Calu3 (cell line): ENCODE measurements at regions not wholly inside any gene's neighbourhood (a gene's known extent, or its start where the extent isn't known, plus 50 kb on each side); places are given as distances from the start of the nearest gene placed in this dataset.

ENCODE experiments used
- BruUV-seq: library from RNA; stranded (reverse); fragments of 400-500 nt; replicated peaks from 2 replicates; lab custom pipeline; 2021; lab: Mats Ljungman, UMichigan
- CTCF ChIA-PET: fragments of 300-600 bp; sonication (Branson Sonifier 250); formaldehyde crosslinking; loops from one replicate; lab custom pipeline; 2022; ENCODE audit warnings: antibody characterized with exemption; lab: Charles Lee
- DNase-seq: peaks from one replicate; pipeline ENCODE4 v3.0.0; 2022
- H3K27ac Mint-ChIP-seq: one replicate; pipeline ENCODE4 v1.8.0; 2022; ENCODE audit warnings: mixed read lengths; ENCODE audit not compliant: unreplicated experiment
- H3K27me3 Mint-ChIP-seq: one replicate; pipeline ENCODE4 v1.8.0; 2022; ENCODE audit warnings: mixed read lengths; ENCODE audit not compliant: unreplicated experiment
- H3K36me3 Mint-ChIP-seq: one replicate; pipeline ENCODE4 v1.8.0; 2022; ENCODE audit warnings: mild to moderate bottlenecking, moderate library complexity, mixed read lengths; ENCODE audit not compliant: insufficient read depth, unreplicated experiment
- H3K4me1 Mint-ChIP-seq: one replicate; pipeline ENCODE4 v1.8.0; 2022; ENCODE audit warnings: mild to moderate bottlenecking, low read depth, mixed read lengths; ENCODE audit not compliant: unreplicated experiment
- H3K4me3 Mint-ChIP-seq: one replicate; pipeline ENCODE4 v1.8.0; 2022; ENCODE audit warnings: mild to moderate bottlenecking, low read depth, moderate library complexity, mixed read lengths; ENCODE audit not compliant: unreplicated experiment
- H3K9me3 Mint-ChIP-seq: one replicate; pipeline ENCODE4 v1.8.0; 2022; ENCODE audit warnings: low read depth, mixed read lengths; ENCODE audit not compliant: unreplicated experiment
- intact Hi-C: fragments of 100-400 bp; cut with micrococcal nuclease; formaldehyde crosslinking; loops from one replicate; pipeline ENCODE4 v1.10.0; 2022; ENCODE audit not compliant: unreplicated experiment
- TF ChIP-seq, protein P1 (sequence below): fragments of 200-600 bp; IDR thresholded peaks from one replicate; pipeline ENCODE4 v1.8.0; 2022; ENCODE audit warnings: antibody characterized with exemption; ENCODE audit not compliant: unreplicated experiment

GRCh38 chr12:30384976-30385375 is 310.7 kb downstream of the IPO8 start:
- Mint-ChIP-seq H3K9me3 (peaks cover 9% of the 10 kb centered on the region), H3K4me3 (no peak overlapping the region), H3K27ac (no peak overlapping the region), H3K36me3 (no peaks in the 10 kb centered on the region), H3K4me1 (no peaks in the 10 kb centered on the region), H3K27me3 (no peaks in the 10 kb centered on the region)
- DNase-seq, result no peak
- intact Hi-C loops, result no loop called here
- CTCF ChIA-PET, result no interaction called here
- TF ChIP-seq, protein P1, sequence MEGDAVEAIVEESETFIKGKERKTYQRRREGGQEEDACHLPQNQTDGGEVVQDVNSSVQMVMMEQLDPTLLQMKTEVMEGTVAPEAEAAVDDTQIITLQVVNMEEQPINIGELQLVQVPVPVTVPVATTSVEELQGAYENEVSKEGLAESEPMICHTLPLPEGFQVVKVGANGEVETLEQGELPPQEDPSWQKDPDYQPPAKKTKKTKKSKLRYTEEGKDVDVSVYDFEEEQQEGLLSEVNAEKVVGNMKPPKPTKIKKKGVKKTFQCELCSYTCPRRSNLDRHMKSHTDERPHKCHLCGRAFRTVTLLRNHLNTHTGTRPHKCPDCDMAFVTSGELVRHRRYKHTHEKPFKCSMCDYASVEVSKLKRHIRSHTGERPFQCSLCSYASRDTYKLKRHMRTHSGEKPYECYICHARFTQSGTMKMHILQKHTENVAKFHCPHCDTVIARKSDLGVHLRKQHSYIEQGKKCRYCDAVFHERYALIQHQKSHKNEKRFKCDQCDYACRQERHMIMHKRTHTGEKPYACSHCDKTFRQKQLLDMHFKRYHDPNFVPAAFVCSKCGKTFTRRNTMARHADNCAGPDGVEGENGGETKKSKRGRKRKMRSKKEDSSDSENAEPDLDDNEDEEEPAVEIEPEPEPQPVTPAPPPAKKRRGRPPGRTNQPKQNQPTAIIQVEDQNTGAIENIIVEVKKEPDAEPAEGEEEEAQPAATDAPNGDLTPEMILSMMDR, result no peak
- no TSS peak for BruUV-seq

- Mint-ChIP-seq H3K27me3 (no peaks in the 10 kb centered on the region), H3K4me3 (no peak overlapping the region), H3K4me1 (no peaks in the 10 kb centered on the region), H3K9me3 (peaks cover 5% of the 10 kb centered on the region), H3K27ac (no peak overlapping the region), H3K36me3 (no peaks in the 10 kb centered on the region)
- TF ChIP-seq, protein P1, result no peak
- CTCF ChIA-PET, result interaction anchor here (0.6 kb wide), 1 partner anchor 1662 kb away, joined by 4 read pairs; no protein-coding TSS in a partner anchor
- intact Hi-C loops, result no loop called here
- BruUV-seq, result no TSS peak
- no peak for DNase-seq
These were observed 317.4 kb downstream of the IPO8 start for GRCh38 chr12:30378307-30378706.

DNA sequence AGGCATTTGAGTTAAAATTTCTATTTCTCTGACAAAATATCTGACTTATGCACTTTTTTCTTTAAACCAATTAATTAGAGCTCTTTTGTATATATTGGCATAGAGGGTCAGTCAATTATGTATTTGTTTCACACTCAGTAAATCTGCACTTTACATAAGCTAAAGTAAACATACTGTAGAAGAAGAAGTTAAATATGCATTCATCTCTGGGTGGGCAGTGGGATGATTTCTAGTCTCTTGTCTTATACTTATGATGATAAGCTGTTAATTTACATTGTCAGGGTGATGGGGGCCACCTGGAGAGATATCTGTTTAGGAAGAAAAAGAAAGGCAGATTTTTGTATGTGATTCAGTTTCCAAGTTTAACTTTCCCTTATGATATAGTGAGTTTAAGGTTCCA is 330.8 kb downstream of the IPO8 start:
- CTCF ChIA-PET, result no interaction called here
- H3K27ac Mint-ChIP-seq, result no peak overlapping the region
- no peaks in the 10 kb centered on the region for H3K4me1 Mint-ChIP-seq
- TF ChIP-seq, protein P1, result no peak
- H3K4me3 Mint-ChIP-seq, result no peak overlapping the region
- intact Hi-C loops, result no loop called here
- no peaks in the 10 kb centered on the region for H3K36me3 Mint-ChIP-seq
- BruUV-seq, result no TSS peak
- DNase-seq, result no peak
- peaks cover 3% of the 10 kb centered on the region for H3K9me3 Mint-ChIP-seq
- H3K27me3 Mint-ChIP-seq, result peaks cover 18% of the 10 kb centered on the region

DNA sequence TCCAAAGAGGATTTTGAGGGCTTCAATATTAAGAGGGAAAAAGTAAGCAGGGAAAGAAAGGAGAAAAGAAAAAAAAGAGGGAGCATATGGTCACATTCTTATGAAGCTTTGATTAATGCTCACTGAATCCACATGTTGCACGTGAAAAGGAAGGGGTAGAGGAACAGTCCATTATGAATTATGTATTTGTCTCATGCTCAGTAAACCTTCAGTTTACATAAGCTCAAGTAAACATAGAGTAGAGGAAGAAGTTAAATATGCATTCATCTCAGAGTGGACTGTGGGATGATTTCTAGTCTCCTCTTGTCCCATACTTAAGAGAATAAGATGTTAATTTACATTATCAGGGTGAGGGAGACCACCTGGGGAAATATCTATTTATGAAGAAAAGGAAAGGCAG is 334.5 kb downstream of the IPO8 start:
- no peaks in the 10 kb centered on the region for H3K9me3 Mint-ChIP-seq
- H3K27me3 Mint-ChIP-seq, result peaks cover 13% of the 10 kb centered on the region
- no TSS peak for BruUV-seq
- H3K27ac Mint-ChIP-seq, result no peak overlapping the region
- no peak for DNase-seq
- no peaks in the 10 kb centered on the region for H3K36me3 Mint-ChIP-seq
- TF ChIP-seq, protein P1, result no peak
- H3K4me1 Mint-ChIP-seq, result no peaks in the 10 kb centered on the region
- CTCF ChIA-PET, result no interaction called here
- H3K4me3 Mint-ChIP-seq, result no peak overlapping the region
- intact Hi-C loops, result no loop called here

DNA sequence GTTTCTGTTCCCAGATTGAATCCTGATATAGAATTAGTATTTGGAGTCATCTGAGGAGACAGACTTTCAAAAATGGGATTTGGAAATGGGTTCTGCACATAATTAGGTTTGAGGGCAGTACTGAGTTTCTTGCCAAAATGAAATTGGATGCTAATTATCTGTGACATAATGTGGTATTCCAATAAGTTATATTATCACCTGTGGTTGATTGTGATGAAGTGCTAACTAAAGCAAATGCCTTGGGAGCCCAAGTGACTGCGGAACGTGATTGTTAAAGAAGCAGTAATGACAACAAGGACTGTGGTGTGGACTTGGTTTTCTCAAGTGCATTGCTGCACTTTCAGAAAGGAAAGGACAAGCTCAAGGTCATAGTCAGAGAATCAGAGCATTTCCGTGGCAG is 337.0 kb downstream of the IPO8 start:
- BruUV-seq, result no TSS peak
- no peaks in the 10 kb centered on the region for H3K9me3 Mint-ChIP-seq
- CTCF ChIA-PET, result no interaction called here

More for the DNA sequence above, 337.0 kb downstream of the IPO8 start:
- intact Hi-C loops, result no loop called here
- DNase-seq, result no peak
- Mint-ChIP-seq H3K27me3 (no peaks in the 10 kb centered on the region), H3K4me3 (no peak overlapping the region), H3K27ac (no peak overlapping the region), H3K36me3 (no peaks in the 10 kb centered on the region), H3K4me1 (no peaks in the 10 kb centered on the region)
- TF ChIP-seq, protein P1, result no peak
